ENCODE measurements at regions not wholly inside any gene's neighbourhood (a gene's known extent, or its start where the extent isn't known, plus 50 kb on each side); places are given as distances from the start of the nearest gene placed in this dataset.
"Not testable (repeated sequence)": the region's sequence is repeated elsewhere in the genome, so short reads cannot be mapped to it uniquely, and the experiment has no call there.

GRCh38 chr11:86729576-86729975 lies 57.2 kb upstream of the ME3 start:
- not testable (repeated sequence) for H3K9me2 ChIP-seq (ENCODE audit: insufficient read depth, low read length); H3K36me3 ChIP-seq (ENCODE audit: insufficient read depth, low read length); H3K4me3 ChIP-seq (ENCODE audit: low read length); H4K20me1 ChIP-seq (ENCODE audit: insufficient read depth); H3K4me2 ChIP-seq (ENCODE audit: low read length); H3K9me3 ChIP-seq (ENCODE audit: low read length); H3K79me2 ChIP-seq (replicated peaks; ENCODE audit: insufficient read depth, low read length); H2AFZ ChIP-seq (ENCODE audit: low read depth, low read length); H3K27ac ChIP-seq (ENCODE audit: low read length); H3K27me3 ChIP-seq (ENCODE audit: insufficient read depth, low read depth, low read length); H3K9ac ChIP-seq (ENCODE audit: low read length); H3F3A ChIP-seq (ENCODE audit: insufficient read depth, low read length, poor library complexity, severe bottlenecking)

DNA sequence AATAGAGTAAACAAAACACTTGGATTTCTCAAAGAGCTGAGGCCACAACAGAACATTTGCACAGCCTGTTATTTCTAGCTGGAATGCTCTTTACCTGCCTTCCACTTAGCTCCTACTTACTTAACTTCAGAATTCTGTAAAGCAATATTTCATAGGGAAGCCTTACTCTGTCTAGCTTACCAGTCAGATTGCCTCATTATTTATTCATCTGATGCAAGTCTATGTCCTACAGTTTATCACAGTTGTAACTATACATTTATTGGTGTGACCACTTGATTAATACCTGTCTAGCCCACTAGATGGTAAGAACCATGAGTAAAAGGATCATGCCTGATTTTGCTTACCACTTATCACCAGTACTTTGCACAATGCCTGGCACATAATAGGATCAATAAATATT lies 56.1 kb upstream of the ME3 start:
- Histone ChIP-seq H3K27me3 (ENCODE audit: insufficient read depth, low read depth, low read length) (no peaks in the 10 kb centered on the region), H3K9ac (ENCODE audit: low read length) (no peak overlapping the region), H3K4me2 (ENCODE audit: low read length) (no peak overlapping the region), H3F3A (ENCODE audit: insufficient read depth, low read length, poor library complexity, severe bottlenecking) (no peaks in the 10 kb centered on the region), H4K20me1 (ENCODE audit: insufficient read depth) (no peaks in the 10 kb centered on the region), H3K4me3 (ENCODE audit: low read length) (no peak overlapping the region), H3K9me2 (ENCODE audit: insufficient read depth, low read length) (no peaks in the 10 kb centered on the region), H3K9me3 (ENCODE audit: low read length) (no peaks in the 10 kb centered on the region), H3K27ac (ENCODE audit: low read length) (no peak overlapping the region), H3K36me3 (ENCODE audit: insufficient read depth, low read length) (no peaks in the 10 kb centered on the region), H3K79me2 (replicated peaks; ENCODE audit: insufficient read depth, low read length) (no peaks in the 10 kb centered on the region), H2AFZ (ENCODE audit: low read depth, low read length) (no peak overlapping the region)
- TF ChIP-seq POLR2AphosphoS5 (IDR thresholded peaks at IDR 0.05) = no peak
- TF ChIP-seq, protein P1, sequence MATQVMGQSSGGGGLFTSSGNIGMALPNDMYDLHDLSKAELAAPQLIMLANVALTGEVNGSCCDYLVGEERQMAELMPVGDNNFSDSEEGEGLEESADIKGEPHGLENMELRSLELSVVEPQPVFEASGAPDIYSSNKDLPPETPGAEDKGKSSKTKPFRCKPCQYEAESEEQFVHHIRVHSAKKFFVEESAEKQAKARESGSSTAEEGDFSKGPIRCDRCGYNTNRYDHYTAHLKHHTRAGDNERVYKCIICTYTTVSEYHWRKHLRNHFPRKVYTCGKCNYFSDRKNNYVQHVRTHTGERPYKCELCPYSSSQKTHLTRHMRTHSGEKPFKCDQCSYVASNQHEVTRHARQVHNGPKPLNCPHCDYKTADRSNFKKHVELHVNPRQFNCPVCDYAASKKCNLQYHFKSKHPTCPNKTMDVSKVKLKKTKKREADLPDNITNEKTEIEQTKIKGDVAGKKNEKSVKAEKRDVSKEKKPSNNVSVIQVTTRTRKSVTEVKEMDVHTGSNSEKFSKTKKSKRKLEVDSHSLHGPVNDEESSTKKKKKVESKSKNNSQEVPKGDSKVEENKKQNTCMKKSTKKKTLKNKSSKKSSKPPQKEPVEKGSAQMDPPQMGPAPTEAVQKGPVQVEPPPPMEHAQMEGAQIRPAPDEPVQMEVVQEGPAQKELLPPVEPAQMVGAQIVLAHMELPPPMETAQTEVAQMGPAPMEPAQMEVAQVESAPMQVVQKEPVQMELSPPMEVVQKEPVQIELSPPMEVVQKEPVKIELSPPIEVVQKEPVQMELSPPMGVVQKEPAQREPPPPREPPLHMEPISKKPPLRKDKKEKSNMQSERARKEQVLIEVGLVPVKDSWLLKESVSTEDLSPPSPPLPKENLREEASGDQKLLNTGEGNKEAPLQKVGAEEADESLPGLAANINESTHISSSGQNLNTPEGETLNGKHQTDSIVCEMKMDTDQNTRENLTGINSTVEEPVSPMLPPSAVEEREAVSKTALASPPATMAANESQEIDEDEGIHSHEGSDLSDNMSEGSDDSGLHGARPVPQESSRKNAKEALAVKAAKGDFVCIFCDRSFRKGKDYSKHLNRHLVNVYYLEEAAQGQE (IDR thresholded peaks at IDR 0.05; ENCODE audit: borderline replicate concordance) = no peak
- no peak for TF ChIP-seq EP300 (conservative IDR thresholded peaks at IDR 0.05; ENCODE audit: poor library complexity, severe bottlenecking)
- no peak for TF ChIP-seq TAF1 (IDR thresholded peaks at IDR 0.05; ENCODE audit: low read depth)
- TF ChIP-seq, protein P2, sequence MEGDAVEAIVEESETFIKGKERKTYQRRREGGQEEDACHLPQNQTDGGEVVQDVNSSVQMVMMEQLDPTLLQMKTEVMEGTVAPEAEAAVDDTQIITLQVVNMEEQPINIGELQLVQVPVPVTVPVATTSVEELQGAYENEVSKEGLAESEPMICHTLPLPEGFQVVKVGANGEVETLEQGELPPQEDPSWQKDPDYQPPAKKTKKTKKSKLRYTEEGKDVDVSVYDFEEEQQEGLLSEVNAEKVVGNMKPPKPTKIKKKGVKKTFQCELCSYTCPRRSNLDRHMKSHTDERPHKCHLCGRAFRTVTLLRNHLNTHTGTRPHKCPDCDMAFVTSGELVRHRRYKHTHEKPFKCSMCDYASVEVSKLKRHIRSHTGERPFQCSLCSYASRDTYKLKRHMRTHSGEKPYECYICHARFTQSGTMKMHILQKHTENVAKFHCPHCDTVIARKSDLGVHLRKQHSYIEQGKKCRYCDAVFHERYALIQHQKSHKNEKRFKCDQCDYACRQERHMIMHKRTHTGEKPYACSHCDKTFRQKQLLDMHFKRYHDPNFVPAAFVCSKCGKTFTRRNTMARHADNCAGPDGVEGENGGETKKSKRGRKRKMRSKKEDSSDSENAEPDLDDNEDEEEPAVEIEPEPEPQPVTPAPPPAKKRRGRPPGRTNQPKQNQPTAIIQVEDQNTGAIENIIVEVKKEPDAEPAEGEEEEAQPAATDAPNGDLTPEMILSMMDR (IDR thresholded peaks at IDR 0.05; ENCODE audit: poor library complexity, severe bottlenecking) = no peak
- no peak for TF ChIP-seq EZH2 (IDR thresholded peaks at IDR 0.05; ENCODE audit: borderline replicate concordance, insufficient read depth, low read length, poor library complexity, severe bottlenecking)
- TF ChIP-seq MXI1 (conservative IDR thresholded peaks at IDR 0.05; ENCODE audit: poor library complexity, severe bottlenecking) = no peak
- TF ChIP-seq SMC3 (conservative IDR thresholded peaks at IDR 0.05; ENCODE audit: poor library complexity) = no peak
- TF ChIP-seq RAD21 (conservative IDR thresholded peaks at IDR 0.05) = no peak
